ENCODE measurements at regions not wholly inside any gene's neighbourhood (a gene's known extent, or its start where the extent isn't known, plus 50 kb on each side); places are given as distances from the start of the nearest gene placed in this dataset.
"Not testable (repeated sequence)": the region's sequence is repeated elsewhere in the genome, so short reads cannot be mapped to it uniquely, and the experiment has no call there.

DNA sequence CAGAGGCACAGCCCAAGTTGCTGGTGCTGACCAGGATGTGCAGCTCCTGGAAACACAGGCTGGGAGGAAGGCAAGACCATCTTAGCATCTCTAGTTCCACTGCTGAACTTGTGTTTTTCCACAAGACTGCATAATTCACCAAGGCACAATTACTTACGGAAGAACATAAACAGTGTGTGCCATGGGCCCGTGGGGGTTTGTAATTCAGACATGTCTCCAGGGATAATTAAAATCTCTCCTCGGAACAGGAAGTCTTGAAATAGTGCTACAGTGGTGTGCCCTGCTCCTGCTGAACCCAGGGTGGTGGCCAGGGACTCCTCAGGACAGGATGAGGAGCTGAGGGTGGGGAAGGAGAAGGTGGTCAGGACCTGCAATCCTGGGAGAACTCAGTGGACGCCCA lies 188.2 kb downstream of the CCT6B start:
- DNase-seq, result no peak

DNA sequence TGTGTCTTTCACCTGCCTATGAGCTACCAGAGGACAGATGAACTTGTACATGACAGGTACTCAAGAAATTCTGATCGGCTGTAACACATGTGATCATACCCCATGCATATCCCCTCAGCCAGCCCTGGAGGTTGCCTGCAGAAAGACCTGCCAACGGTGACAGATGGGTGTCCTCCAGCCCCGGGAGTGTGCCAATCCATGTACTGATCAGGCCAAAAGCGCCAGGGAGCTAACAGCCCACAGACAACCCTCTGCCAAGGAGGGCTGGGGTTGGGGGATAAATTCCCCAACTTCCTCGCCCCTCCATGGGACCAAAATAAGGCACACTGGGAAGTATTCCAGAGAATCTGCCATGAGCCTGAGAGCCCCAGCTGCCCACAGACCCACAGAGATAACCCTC lies 189.4 kb downstream of the CCT6B start:
- no peak for DNase-seq

DNA sequence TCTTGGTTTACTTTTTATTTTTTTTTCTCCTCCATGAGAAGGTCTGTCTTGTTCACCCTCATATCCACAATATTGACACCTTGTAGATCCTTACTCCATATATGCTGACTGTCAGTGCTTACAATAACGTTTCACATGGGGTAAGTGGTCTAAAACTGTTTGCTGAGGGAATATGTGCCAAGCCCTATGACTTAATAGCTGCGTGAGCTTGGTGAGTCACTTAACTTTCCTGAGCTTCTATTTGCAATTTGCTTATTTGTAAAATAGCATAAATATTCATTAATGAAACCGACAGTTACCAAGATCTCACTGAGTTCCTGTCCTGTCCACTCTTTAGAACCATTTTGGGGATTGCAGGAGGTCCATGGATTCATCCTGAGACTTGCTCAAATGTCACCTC lies 190.7 kb downstream of the CCT6B start:
- DNase-seq, result no peak

DNA sequence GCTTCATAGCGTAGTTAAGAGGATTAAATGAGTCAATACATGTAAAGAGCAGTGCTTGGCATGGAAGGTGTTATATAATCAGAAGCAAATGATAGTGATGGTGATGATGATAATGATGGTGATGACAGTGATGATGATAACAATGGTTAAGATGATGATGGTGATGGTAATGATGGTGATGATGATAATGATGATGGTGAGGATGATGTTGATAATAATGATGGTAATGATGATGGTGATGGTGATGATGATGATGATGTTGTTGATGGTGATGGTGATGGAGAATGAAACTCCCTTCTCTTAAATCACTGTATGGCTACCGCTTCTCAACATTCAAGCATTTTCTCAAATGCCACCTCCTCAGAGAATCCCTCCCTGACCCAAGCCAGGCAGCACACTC lies 190.5 kb downstream of the TMEM132E start:
- DNase-seq, result no peak

DNA sequence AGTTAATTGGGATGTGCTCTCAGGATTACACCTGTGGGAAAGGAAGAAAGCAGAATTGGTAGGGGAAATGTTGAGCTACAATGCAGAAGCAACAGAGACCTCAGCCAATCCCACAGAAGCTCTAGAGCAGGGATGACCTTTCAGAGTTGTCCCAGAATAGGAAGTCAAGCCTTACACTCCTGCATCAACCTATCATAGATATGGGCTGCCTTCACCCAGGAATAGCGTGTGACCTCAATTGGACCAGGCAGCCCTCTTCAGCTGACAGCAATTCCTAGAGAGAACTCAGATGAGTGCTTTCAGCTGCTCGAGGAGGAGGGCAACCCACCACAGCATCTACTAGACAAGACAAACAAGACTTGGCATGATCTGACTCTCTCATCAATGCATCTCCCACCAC lies 189.7 kb downstream of the TMEM132E start:
- no peak for DNase-seq

DNA sequence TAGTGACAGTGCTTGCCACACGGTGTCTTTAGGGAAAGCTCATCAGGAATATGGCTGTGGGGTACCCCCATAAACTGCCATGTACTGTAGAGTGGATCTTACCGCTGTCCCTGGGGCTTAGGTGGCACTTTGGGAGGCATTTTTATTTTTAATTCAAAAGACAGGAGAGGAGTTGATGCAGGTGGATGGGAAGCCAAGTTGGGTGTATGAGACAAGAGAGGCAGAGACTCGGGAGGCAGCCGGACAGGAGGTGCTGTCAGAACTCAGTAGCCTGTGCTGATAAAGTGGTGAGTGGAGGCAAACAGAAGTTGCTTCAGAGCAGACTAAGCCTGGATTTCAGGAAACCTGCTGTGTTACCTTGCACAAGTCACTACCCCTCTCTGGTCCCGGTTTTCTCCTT lies 185.9 kb downstream of the TMEM132E start:
- no peak for DNase-seq

DNA sequence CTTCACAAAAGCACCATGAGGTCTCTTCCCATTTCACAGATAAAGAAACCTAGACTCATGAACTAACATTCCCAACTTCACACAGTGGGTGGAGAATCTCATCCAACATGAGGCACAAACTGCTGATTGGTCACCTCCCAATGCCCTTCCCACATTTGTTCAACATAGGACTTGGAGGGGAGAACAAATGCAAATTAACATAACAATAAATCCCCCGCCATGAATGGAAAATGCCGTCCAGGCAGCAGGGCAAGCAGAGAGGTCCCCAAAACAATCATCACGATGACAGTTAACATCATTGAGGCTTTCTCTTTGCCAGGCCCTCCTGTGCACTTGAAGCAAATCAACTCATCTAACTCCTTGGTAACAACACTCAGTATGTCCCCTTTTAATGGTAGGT lies 185.3 kb downstream of the TMEM132E start:
- no peak for DNase-seq

DNA sequence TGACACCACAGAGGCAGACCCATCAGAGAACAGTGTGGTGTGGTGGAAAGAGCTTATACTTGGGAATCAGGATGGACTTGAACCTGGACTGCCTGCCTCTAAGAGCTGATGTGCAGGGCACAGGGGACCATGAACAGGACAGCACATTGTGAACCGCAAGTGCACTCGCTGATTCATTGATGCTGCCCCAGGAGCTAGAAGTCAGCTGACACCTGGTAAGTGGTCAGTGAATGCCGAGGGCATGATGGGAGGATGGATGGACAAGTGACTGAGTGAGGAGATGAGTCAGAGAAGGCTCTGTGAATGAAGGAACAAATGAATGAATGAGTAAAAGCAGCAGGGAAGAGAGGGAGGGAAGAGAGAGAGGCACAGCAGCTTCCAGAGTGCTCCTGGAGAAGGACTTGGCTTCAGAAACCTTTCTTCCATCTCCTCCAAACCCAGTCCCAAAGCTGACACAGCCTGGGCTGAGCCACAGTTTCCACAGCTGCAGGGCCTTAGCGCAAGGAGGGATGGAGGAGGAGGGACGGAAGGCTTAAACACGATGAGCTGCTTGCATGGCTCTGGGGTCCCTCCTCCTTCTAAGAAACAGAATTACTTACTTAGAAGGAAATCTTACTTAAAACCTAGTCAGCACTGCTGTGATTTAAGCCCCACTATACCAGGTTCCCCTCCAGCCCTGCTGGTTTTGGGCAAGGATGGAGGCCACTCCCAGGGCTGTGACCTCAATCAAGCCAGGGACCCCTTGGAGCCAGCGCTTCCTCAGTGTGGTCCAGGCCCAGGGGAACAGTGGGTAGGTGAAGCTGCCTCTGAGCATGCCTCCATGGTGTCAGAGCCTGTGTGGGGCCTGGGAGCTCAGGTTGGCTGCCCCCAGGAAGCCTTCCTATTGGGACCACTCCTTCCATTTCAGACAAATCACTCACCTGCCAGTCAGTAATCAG lies 184.6 kb downstream of the TMEM132E start:
- no peak for DNase-seq

DNA sequence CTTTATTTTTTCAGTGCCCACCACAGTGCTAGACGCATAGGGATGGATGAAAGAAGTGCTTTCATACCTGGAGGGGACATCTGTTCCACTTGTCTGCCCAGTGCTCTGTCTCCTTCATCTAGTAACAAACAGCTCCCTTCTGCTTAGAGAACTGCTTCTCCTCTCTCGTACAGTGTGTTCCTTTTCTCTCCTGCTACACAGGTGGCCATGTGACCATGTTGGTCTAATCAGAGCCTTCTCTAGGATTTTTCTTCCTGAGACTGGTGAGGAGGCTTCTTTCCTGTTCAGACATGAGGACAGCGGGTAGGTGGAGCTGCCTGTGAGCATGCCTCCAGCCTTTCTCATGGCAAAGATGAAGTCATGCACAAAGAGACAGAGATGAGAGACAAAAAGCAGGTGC lies 182.7 kb downstream of the TMEM132E start:
- DNase-seq, result no peak

DNA sequence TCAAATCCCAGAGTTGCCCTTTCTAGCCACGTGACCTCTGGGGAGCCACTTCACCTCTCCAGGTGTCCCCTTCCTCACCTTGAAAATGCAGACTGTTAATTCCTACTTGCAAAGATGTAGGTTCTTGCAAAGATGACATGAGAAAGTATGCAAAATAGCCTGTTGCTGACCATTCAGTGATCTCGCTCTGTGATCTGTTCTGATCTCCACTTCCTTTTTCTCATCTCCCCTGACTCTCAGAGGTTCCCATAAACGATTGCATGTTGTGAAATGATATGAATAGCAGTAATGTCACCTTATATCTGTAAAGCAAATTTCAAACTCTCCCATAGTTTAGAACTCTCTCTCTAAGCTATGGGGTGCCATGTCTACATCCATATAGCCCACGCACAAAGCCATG lies 182.3 kb downstream of the TMEM132E start:
- DNase-seq, result no peak

DNA sequence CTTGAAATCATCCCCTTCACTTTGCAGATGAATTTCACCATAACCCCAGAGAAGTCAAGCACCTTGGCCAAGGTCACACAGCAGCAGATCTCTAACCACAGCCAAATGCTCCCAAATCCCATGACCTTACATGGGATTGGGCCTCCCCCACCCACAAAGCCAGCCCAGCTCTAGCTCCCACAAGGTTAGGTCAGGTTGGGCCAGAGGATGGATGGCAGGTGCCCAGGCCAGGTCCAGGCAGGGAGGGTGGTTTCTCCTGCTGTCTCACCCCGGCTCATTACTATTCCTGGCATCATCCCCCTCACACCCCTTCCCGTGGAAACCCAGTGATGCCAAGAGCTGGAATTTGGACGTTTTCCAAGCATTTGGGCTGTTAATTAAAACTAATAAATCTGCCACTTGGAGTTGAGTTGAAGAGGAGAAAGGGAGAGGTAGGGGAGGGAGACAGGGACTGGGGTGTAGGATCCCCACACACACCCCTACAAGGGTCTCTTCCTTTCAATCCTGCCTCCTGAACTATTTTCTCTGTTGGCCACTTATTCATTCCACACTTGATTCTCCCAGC lies 181.6 kb downstream of the TMEM132E start:
- no peak for DNase-seq

DNA sequence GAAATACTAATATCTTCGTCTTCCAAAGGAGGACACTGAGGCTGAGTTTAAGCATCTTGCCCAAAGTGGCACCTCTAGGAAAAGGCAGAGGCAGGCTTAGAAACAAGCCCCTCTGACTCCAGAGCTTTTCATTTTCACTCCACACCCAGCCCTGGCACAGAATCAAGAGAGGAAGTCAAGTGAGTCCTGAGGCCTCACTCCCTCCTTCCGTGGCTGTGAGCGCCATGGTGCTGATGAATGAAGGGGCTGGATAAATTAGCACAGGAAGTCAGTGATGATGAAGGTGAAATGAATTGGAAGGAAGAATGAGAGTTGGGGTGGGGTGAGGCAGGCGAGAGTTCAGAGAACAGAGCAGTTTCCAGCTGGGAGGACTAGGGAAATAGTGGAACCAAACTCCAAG lies 179.3 kb downstream of the TMEM132E start:
- no peak for DNase-seq

DNA sequence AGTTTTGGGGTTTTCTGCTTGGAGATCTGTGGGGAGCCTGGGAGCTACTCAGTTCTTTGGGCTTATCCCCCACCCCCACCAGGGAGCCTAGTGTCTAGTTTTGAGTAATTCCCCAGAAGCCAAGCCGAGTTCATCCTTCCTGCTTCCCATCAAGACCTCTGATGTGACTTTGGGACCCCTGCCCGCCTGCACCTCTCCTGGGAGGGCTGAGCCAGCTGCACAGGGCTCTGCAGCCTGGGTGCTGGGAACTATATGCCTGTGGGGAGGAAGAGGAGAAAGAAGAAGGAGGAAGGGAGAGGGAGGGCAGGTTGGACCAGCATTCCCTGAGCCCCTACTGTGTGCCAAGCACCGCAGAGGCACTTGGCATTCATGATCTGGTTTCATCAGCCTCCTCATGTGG lies 178.9 kb downstream of the TMEM132E start:
- DNase-seq, result no peak

DNA sequence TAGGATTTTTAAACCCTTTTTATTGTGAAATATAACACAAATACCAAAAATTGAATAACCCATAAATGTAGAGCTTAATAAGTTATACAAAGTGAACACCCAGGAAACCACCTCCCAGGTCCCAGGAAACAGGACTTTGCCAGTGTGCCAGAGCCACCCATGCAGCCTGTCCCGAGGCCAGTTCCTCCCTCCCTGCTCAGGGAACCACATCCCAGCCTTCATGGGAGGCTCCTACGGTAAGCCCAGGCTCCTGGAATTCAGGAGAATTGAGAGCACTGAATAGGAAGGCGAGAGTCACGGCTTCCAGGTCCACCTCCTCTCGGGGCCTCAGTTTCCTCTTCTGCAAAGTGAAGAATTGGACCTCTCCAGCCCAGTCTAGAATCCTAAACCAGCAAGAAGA lies 178.2 kb downstream of the TMEM132E start:
- DNase-seq, result no peak

DNA sequence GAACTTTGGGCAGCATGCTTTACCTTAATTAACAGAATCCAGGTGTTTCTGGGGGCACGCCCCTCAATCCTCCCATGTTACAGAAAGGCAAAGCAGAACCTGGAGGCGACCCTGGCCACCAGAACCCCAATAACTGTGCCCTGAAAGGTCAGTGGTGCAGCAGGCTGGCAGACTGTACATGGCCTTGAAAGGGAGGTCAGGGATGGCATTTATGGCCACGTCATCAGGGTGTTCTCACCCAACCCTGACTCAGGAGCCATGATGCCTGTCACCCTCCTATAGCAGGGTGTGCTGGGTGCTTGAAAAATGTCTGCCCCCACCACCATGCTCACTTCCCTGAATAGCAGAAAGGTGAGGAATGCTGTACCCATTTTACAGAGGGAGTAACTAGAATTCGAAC lies 177.7 kb downstream of the TMEM132E start:
- DNase-seq, result no peak

DNA sequence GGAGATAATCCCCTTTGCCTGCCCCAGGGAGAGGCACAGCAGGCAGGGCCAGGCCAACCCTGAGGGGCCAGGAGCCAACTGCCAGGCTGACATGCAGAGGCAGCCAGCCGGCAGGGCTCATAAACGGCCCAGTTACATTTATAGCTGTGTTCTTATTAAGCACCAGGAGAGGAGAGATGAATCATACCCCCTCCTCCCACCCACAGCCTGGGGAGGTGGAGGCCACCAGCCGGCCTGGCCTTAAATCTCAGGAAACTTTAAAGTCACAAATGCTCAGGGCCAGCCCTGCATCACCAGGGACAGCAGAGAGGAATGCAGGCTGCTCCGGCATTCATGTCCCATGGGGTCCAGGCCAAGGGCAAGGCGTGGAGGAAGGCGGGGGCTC lies 177.2 kb downstream of the TMEM132E start:
- peak; percentile 25 for DNase-seq

DNA sequence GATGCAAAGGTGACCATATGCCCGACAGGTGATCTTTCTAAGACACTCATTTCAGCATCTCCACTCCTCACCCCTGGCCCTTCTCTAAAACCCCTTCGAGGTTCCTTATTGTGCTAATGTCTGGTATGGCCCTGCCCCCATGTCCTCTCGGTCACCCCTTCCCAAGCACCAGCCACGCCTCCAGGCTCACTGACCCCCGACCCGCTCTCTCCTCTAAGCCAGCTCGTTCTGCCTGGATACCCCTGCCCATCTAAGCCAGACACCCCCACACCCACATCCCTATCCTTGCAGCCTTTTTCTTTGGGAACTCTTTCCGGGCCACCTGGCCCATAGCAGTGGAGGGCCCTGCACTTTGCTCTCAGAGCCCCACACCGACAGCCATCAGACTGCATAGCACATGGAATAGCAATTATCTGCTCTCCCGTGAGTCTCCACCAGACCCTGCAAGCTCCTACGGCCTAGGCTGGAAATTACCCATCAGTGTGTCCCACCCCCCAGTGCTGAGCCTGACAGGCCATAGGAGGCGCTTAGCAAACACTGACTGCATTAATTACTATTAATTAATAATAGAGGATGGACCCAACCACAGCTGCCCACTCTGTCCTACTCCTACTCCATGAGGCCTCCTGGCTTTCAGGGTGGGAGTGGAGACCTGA lies 176.7 kb downstream of the TMEM132E start:
- DNase-seq, result no peak

DNA sequence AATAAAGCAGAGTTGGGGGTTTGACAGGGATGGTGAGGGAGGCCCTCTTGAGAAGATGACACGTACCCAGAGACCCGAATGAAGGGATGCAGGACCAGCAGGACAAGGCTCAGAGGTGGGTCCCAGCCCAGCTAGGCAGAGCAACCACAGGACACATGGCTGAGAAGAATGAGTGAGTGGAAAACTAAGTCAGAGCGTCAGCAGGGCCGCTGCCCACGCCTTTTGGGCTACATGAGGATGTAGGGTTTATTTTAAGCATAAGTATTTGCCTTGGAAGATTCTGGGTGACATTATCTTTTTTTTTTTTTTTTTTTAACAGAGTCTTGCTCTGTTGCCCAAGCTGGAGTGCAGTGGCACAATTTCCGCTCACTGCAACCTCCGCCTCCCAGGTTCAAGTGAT lies 176.0 kb downstream of the TMEM132E start:
- peak; percentile 9 for DNase-seq

DNA sequence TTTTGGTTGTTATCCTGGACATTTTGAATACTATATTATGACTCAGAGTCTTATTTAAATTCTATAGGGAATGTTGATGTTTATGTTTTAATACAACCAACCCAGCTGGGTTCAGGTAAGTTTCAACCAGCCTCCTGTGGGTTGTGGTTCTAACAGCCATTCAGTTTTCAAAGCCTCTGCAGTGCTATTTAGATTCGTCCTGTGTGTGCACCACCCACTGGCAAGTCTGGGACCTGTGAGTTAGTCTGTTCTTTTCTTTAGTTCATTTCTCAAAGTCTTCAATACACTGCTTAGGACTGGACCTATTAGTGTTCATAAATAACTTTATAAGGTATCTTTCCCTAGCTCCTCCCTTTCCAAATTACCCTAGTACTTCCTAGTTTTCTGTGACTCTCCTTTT lies 170.6 kb downstream of the TMEM132E start:
- DNase-seq, result no peak

DNA sequence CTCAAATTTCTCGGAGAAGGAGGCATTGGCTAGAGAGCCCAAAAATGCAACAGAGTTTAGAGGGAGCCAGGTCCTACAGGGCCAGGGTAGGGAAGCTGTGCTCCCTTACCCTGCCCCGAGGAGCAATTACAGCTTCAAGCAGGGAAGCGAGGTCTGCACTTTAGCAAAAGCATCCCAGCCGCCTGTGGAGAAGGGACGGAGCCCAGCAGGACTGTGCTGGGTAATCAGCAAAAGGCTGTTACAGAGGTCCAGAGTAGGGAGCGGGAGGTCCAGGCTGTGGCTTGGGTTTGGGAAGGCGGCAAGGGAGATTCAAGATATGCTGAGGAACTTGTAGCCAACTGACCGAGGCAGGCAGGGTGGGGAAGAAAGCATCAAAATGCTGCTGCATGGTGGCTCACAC lies 162.6 kb downstream of the TMEM132E start:
- no peak for DNase-seq

DNA sequence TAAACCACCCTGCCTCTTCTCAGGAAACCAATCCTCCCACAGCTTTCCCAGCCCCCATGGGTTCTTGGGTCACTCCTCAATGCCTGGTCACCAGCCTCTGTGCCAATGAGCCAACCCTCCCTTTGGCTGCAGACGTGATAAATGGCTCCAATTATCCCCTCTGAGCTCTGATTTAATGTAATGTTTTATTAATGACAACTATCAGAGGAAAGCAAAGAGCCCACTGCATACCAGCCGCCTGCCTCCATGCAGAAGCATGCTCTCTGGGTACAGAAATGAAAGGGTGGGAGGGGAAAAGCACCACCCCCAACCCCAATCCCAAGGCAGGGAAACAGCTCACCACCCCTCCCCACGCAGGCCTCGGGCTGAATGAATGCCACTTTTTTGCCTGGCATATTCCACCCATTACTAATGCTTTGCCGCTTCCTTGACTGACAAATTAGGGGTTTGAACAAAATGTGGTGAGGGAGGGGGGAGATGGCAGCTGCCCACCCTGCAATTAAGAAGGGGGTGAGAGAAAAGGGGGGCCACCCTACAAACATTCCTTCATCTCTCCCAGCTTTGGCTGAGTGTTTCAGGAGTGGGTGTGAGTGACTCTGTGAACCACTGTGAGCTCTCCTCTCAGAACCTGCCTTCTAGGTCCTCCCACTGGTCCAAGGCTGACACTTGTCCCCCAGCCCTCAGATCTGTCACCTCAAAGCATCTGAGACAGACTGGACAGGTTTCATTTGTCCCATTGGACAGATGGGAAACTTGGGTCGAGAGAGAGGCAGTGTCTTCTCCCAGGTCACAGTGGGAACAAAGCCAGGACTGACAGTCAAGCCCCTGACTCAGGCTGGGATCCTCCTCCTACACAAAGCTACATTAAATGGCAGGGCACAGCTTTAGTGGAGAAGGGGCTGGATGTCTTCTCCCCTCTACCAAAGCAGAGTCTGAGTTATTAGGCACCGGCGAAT lies 161.5 kb downstream of the TMEM132E start:
- DNase-seq, result no peak

DNA sequence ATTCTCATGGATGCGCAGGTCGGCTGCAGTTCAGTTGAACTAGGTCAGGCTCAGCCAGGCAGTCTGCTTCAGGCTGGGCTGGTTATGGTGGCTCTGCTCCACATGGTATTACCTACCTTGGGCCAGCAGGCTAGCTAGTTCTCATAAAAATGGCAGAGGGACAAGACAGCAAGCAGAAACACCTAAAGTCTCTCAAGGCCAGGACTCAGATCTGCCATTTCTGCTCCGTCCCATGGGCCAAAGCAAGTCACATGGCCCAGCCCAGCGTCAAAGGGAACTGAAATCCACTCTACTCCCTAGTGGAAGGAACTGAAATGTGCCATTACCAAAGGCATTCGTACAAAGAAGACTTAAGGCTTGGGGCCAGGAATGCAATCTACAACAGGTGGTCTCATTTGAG lies 160.0 kb downstream of the TMEM132E start:
- no peak for DNase-seq

DNA sequence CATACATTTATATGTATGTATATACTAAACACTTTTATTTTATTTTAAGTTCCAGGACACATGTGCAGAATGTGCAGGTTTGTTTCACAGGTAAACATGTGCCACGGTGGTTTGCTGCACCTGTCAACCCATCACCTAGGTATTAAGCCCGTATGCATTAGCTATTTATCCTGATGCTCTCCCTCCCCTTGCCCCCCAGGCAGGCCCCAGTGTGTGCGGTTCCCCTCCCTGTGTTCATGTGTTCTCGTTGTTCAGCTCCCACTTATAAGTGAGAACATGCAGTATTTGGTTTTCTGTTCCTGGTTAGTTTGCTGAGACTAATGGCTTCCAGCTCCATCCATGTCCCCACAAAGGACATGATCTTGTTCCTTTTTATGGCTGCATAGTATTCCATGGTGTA lies 158.3 kb downstream of the TMEM132E start:
- DNase-seq, result not testable (repeated sequence)
